Heart right ventricle (tissue), 16 donors: ENCODE measurements at regions not wholly inside any gene's neighbourhood (a gene's known extent, or its start where the extent isn't known, plus 50 kb on each side); places are given as distances from the start of the nearest gene placed in this dataset.
"Not testable (repeated sequence)": the region's sequence is repeated elsewhere in the genome, so short reads cannot be mapped to it uniquely, and the experiment has no call there.

Source experiments
- ATAC-seq, 8 donors: fragments of 200-7000 bp; cut with Tn5 transposase; one replicate each; pipeline ENCODE4 v1.9.1; 2020; ENCODE audit warnings: mild to moderate bottlenecking in 8 of 8, moderate library complexity in 8 of 8, moderate number of reproducible peaks in 1 of 8
- DNase-seq, 2 donors: peaks; one replicate each; pipeline ENCODE4 v3.0.0-alpha.2; 2020
- H3K27ac ChIP-seq, 10 donors: fragments of 200-600 bp; sonication (generic) in 2 of 10; one replicate each; pipeline versions ENCODE4 v1.5.0 to v1.8.0; 2020 to 2022; ENCODE audit warnings: mild to moderate bottlenecking in 3 of 10
- H3K27me3 ChIP-seq, 7 donors: fragments of 200-600 bp; one replicate each; pipeline ENCODE4 v1.8.0; 2021 to 2022; ENCODE audit warnings: mild to moderate bottlenecking in 2 of 7
- H3K36me3 ChIP-seq, 9 donors: fragments of 200-600 bp; sonication (generic) in 1 of 9; one replicate each; pipeline versions ENCODE4 v1.5.0 to v1.8.0; 2020 to 2022; ENCODE audit warnings: mild to moderate bottlenecking in 2 of 9
- H3K4me1 ChIP-seq, 9 donors: fragments of 200-600 bp; sonication (generic) in 1 of 9; one replicate each; pipeline versions ENCODE4 v1.5.0 to v1.8.0; 2020 to 2022; ENCODE audit warnings: mild to moderate bottlenecking in 4 of 9
- H3K4me3 ChIP-seq, 10 donors: fragments of 200-600 bp; sonication (generic) in 2 of 10; one replicate each; pipeline versions ENCODE4 v1.5.0 to v1.8.0; 2020 to 2022; ENCODE audit warnings: mild to moderate bottlenecking in 7 of 10, moderate library complexity in 2 of 10
- H3K9me3 ChIP-seq, 11 donors: fragments of 200-600 bp in 10 of 11; sonication (generic) in 2 of 11; one replicate each; pipeline versions ENCODE4 v1.5.0 to v1.8.0; 2013 to 2022; ENCODE audit warnings: mild to moderate bottlenecking in 2 of 11, control low read depth in 1 of 11, moderate library complexity in 1 of 11
- CTCF ChIP-seq, 9 donors: fragments of 200-600 bp; sonication (generic) in 2 of 9; IDR thresholded peaks; one replicate each; pipeline versions ENCODE4 v1.5.0 to v1.8.0; 2021 to 2022; ENCODE audit warnings: antibody characterized with exemption in 9 of 9, mild to moderate bottlenecking in 5 of 9, moderate library complexity in 1 of 9
- WGBS, 2 donors: extraction: QIAGEN DNeasy Blood & Tissue Kit; methylation state at CpG; one replicate each; pipeline ENCODE4 v1.1.7; 2013; ENCODE audit warnings: inconsistent platforms in 1 of 2; 5-methylcytosine and 5-hydroxymethylcytosine counted together
- intact Hi-C, 10 donors: fragments of 100-400 bp; cut with DNase I; formaldehyde crosslinking; loops; one replicate each; pipeline versions ENCODE4 v1.11.1 to v1.14.2; 2022
- donor health status: Arrhythmogenic right ventricular cardiomyopathy.
- donor health status: ischemic (EF 13 %, LVEDD 7.1; RV severe dilation, severe dysfunction).
- donor health status: healthy with polysubstance abuse.
- donor health status: DM: no; HTN: yes; CAD: no.
- donor health status: DM: no; HTN: no; CAD: no.
- donor health status: ischemic (EF 25% LVEDD 6.9; RV normal size, moderate dysfunction).
- donor health status: ischemic (EF 25% LVEDD 5.7; RV mildly dilated, moderate dysfunction).
- donor health status: healthy.
- donor health status: DM: yes; HTN: yes; CAD: no.
- donor health status: Ischemic cardiomyopathy.
- donor health status: ischemic (EF 35%, LVEDD 5.7; RV mildly dilated, moderate dysfunction).
- donor health status: nonischemic (EF 11% LVEDD 7.7; RV severe dilation, severe dysfunction).
- donor health status: DM: yes; HTN: yes; CAD: no.
- donor health status: PGD.
- donor health status: ischemic (EF 29% LVEDD 5.4; RV normal size, mild dysfunction).
- donor health status: nonischemic (EF 23%, LVEDD 6.1; RV moderate dilation, normal function).

DNA sequence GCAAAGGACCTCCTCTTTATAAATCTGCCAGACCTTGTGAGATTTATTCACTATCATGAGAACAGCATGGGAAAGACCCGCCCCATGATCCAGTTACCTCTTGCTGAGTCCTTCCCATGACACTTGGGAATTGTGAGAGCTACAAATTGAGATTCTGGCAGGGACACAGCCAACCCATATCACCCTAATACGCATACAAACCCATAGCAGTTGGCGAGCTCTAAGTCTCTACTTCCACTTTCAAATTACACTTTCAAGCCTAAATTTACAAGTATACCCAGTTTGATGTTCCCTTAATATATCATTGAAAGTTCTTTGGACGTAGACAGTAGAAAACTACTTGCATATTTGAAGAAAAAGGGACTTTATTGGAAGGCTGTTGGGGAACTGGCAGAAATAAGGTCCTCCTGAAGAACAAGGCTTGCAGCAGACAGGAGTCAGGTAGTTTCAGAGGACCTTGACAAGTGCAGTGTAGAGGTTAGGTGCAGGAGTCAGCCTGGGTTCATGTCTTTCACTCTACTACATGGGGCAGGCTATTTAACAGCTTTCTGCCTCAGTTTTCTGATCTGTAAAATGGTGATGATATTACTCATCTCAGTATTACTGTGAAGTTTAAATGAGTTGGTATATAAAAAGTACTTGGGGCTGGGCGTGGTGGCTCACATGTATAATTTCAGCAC lies 107.9 kb upstream of the EEF2KMT start:
- ATAC-seq, result no peak
- Histone ChIP-seq H3K36me3 (no peaks in the 10 kb centered on the region), H3K9me3 (peaks cover 0 to 7% (median 0%) of the 10 kb centered on the region in 11 donors), H3K4me1 (no peaks in the 10 kb centered on the region), H3K27ac (no peak overlapping the region), H3K27me3 (no peaks in the 10 kb centered on the region), H3K4me3 (no peak overlapping the region)
- DNase-seq, result no peak
- intact Hi-C loops, result no loop called here
- no peak for TF ChIP-seq CTCF (IDR thresholded peaks at IDR 0.05)
- WGBS, 2 donors, result 64% methylated on average over 5 of the region's 5 CpGs

DNA sequence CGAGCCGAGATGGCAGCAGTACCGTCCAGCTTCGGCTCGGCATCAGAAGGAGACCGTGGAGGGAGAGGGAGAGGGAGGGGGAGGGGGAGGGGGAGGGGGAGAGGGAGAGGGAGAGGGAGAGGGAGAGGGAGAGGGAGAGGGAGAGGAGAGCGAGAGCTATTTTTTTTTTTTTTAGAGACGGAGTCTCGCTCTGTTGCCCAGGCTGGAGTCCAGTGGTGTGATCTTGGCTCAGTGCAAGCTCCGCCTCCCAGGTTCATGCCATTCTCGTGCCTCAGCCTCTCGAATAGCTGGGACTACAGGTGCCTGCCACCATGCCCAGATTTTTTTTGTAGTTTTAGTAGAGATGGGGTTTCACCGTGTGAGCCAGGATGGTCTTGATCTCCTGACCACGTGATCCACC lies 106.1 kb upstream of the EEF2KMT start:
- H3K27ac ChIP-seq, H3K36me3 ChIP-seq, DNase-seq, H3K4me3 ChIP-seq, H3K9me3 ChIP-seq, intact Hi-C loops, H3K27me3 ChIP-seq, H3K4me1 ChIP-seq, ATAC-seq: not testable (repeated sequence)
- WGBS, 2 donors, result 83 to 90% methylated on average over 11 to 12 of the region's 14 CpGs

DNA sequence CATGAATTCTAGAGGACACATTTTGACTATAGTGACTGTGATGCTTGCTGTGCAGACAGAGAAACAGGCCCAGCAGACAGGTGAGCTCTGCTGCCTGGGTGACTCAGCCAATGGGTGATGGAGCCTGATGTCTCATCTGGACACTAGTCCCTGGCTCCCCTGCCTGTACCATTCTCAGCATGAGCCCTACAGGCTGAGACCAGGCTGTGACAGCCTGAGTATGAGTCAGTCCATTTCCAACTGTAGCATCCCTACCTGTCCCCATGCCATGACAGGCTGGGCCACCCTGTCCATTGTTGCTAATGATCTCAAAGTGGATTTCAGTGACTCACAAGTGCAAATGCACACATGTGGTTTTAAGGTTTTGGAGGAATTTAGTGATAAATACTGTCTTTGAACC lies 102.5 kb upstream of the EEF2KMT start:
- ATAC-seq (no peak), DNase-seq (no peak)
- no peak overlapping the region for H3K27ac ChIP-seq
- peaks cover 0 to 5% (median 0%) of the 10 kb centered on the region in 11 donors for H3K9me3 ChIP-seq
- no peak for TF ChIP-seq CTCF (IDR thresholded peaks at IDR 0.05)
- H3K36me3 ChIP-seq, result no peaks in the 10 kb centered on the region
- intact Hi-C loops, result no loop called here
- H3K4me3 ChIP-seq, result no peak overlapping the region
- H3K4me1 ChIP-seq, result no peaks in the 10 kb centered on the region
- H3K27me3 ChIP-seq, result peaks cover 0 to 18% (median 12%) of the 10 kb centered on the region in 7 donors

DNA sequence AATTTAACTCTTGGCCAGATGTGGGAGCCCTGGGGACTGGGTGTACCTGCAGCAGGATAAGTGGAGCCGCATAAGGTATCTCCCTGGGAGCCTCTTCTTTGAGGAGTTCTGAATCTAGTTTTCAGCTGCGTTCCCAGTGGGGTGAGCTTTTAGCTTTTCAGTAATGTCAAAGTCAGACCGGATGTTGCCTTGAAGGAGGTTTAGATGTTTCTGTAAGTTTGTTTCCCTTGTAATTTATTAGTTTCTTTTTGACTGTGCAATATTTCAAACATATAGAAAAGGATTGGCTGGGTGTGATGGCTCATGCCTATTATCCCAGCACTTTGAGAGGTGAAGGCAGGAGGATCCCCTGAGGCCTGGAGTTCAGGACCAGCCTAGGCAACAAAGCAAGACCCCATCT lies 98.6 kb upstream of the EEF2KMT start:
- Histone ChIP-seq H3K27ac (no peak overlapping the region), H3K27me3 (peaks cover 0 to 23% (median 13%) of the 10 kb centered on the region in 7 donors), H3K4me1 (no peaks in the 10 kb centered on the region), H3K4me3 (no peak overlapping the region), H3K9me3 (peaks cover 0 to 5% (median 0%) of the 10 kb centered on the region in 11 donors), H3K36me3 (no peaks in the 10 kb centered on the region)
- DNase-seq (no peak), ATAC-seq (no peak)
- intact Hi-C loops, result no loop called here
- TF ChIP-seq CTCF (IDR thresholded peaks at IDR 0.05), result no peak
- 83 to 89% methylated on average over 3 of the region's 3 CpGs for WGBS, 2 donors

GRCh38 chr16:5193861-5194260 lies 96.3 kb upstream of the EEF2KMT start:
- H3K9me3 ChIP-seq, result peaks cover 0 to 5% (median 0%) of the 10 kb centered on the region in 11 donors
- no peaks in the 10 kb centered on the region for H3K4me1 ChIP-seq
- DNase-seq (no peak), ATAC-seq (no peak)
- no peaks in the 10 kb centered on the region for H3K36me3 ChIP-seq
- H3K27me3 ChIP-seq, result peaks cover 0 to 23% (median 13%) of the 10 kb centered on the region in 7 donors
- no peak for TF ChIP-seq CTCF (IDR thresholded peaks at IDR 0.05)
- no peak overlapping the region for H3K4me3 ChIP-seq
- intact Hi-C loops, result no loop called here
- no peak overlapping the region for H3K27ac ChIP-seq
- WGBS, 2 donors, result 70 to 76% methylated on average over 11 of the region's 11 CpGs
